DLD1 (cell line): ENCODE measurements at regions not wholly inside any gene's neighbourhood (a gene's known extent, or its start where the extent isn't known, plus 50 kb on each side); places are given as distances from the start of the nearest gene placed in this dataset.

Experiments used
- in situ Hi-C: cut with HindIII; loops from 2 replicates; pipeline ENCODE4 v1.10.0; 2017; ENCODE audit warnings: low sequenced_read_pairs

GRCh38 chr1:117262976-117263375, 52.2 kb upstream of the VTCN1 start:
- in situ Hi-C loops = no loop called here

GRCh38 chr1:117261424-117261785, 50.7 kb upstream of the VTCN1 start:
- in situ Hi-C loops = no loop called here

GRCh38 chr1:117260761-117261423, 50.2 kb upstream of the VTCN1 start:
- in situ Hi-C loops = no loop called here
